ENCODE measurements at regions not wholly inside any gene's neighbourhood (a gene's known extent, or its start where the extent isn't known, plus 50 kb on each side); places are given as distances from the start of the nearest gene placed in this dataset.
A peak's percentile ranks its signal among the peaks of the same experiment; 100 is the strongest.

- Histone ChIP-seq H3K4me3 (ENCODE audit: low read depth, low read length) (no peak overlapping the region), H3K27me3 (ENCODE audit: control insufficient read depth, insufficient read depth, low read length) (no peaks in the 10 kb centered on the region), H3K36me3 (ENCODE audit: control insufficient read depth, insufficient read depth, low read length) (no peaks in the 10 kb centered on the region)
- TF ChIP-seq CTCF (IDR thresholded peaks at IDR 0.05; ENCODE audit: insufficient read depth, low read length, poor library complexity, severe bottlenecking), result no peak
- peak; percentile 79 for DNase-seq (ENCODE audit: low read depth)
Observed at GRCh38 chr15:39135989-39136388, 444.9 kb upstream of the THBS1 start.

- no peak for DNase-seq (ENCODE audit: low read depth)
- Histone ChIP-seq H3K4me3 (ENCODE audit: low read depth, low read length) (no peak overlapping the region), H3K27me3 (ENCODE audit: control insufficient read depth, insufficient read depth, low read length) (no peaks in the 10 kb centered on the region), H3K36me3 (ENCODE audit: control insufficient read depth, insufficient read depth, low read length) (no peaks in the 10 kb centered on the region)
- TF ChIP-seq CTCF (IDR thresholded peaks at IDR 0.05; ENCODE audit: insufficient read depth, low read length, poor library complexity, severe bottlenecking), result no peak
Observed at GRCh38 chr15:39139431-39140059, 441.3 kb upstream of the THBS1 start.

- Histone ChIP-seq H3K4me3 (ENCODE audit: low read depth, low read length) (no peak overlapping the region), H3K27me3 (ENCODE audit: control insufficient read depth, insufficient read depth, low read length) (no peaks in the 10 kb centered on the region), H3K36me3 (ENCODE audit: control insufficient read depth, insufficient read depth, low read length) (no peaks in the 10 kb centered on the region)
- no peak for TF ChIP-seq CTCF (IDR thresholded peaks at IDR 0.05; ENCODE audit: insufficient read depth, low read length, poor library complexity, severe bottlenecking)
- peak; percentile 52 for DNase-seq (ENCODE audit: low read depth)
Observed at GRCh38 chr15:39140060-39140604, 440.7 kb upstream of the THBS1 start.

- no peaks in the 10 kb centered on the region for H3K27me3 ChIP-seq (ENCODE audit: control insufficient read depth, insufficient read depth, low read length)
- no peak for DNase-seq (ENCODE audit: low read depth)
- H3K4me3 ChIP-seq (ENCODE audit: low read depth, low read length), result no peak overlapping the region
- no peak for TF ChIP-seq CTCF (IDR thresholded peaks at IDR 0.05; ENCODE audit: insufficient read depth, low read length, poor library complexity, severe bottlenecking)
- no peaks in the 10 kb centered on the region for H3K36me3 ChIP-seq (ENCODE audit: control insufficient read depth, insufficient read depth, low read length)
Observed at GRCh38 chr15:39142500-39142899, 438.4 kb upstream of the THBS1 start.

GRCh38 chr15:39143479-39143878 lies 437.4 kb upstream of the THBS1 start:
- TF ChIP-seq CTCF (IDR thresholded peaks at IDR 0.05; ENCODE audit: insufficient read depth, low read length, poor library complexity, severe bottlenecking), result no peak
- H3K27me3 ChIP-seq (ENCODE audit: control insufficient read depth, insufficient read depth, low read length), result no peaks in the 10 kb centered on the region
- no peaks in the 10 kb centered on the region for H3K36me3 ChIP-seq (ENCODE audit: control insufficient read depth, insufficient read depth, low read length)
- no peak overlapping the region for H3K4me3 ChIP-seq (ENCODE audit: low read depth, low read length)
- DNase-seq (ENCODE audit: low read depth), result no peak

- DNase-seq (ENCODE audit: low read depth), result no peak
- TF ChIP-seq CTCF (IDR thresholded peaks at IDR 0.05; ENCODE audit: insufficient read depth, low read length, poor library complexity, severe bottlenecking), result no peak
- no peak overlapping the region for H3K4me3 ChIP-seq (ENCODE audit: low read depth, low read length)
- H3K27me3 ChIP-seq (ENCODE audit: control insufficient read depth, insufficient read depth, low read length), result no peaks in the 10 kb centered on the region
- H3K36me3 ChIP-seq (ENCODE audit: control insufficient read depth, insufficient read depth, low read length), result no peaks in the 10 kb centered on the region
Observed at GRCh38 chr15:39144051-39144450, 436.8 kb upstream of the THBS1 start.

All from kidney epithelial cell (primary cell).